ENCODE measurements at regions not wholly inside any gene's neighbourhood (a gene's known extent, or its start where the extent isn't known, plus 50 kb on each side); places are given as distances from the start of the nearest gene placed in this dataset.

DNA sequence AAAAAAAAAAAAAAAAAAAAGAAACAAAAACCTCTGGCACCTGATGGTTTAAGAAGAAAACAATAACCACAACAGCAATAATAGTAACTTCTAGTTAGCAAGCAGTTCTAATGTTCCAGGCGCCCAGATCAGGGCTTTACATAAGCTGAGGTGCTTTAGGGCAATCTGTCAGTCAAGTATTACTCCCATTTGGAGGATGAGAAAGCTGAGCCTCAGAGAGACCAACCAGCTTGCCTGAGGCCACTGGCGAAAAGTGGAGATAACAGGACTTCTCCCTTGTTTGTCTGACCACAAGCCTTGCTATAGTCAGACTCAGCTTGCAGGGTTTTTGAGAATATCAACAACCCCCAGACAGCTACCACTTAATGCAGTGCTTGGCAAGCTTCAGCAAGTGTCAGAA, 83.5 kb upstream of the BOD1 start:
- no peak overlapping the region for H3K4me3 ChIP-seq (ENCODE audit: low read depth, low read length)
- TF ChIP-seq, protein P1, sequence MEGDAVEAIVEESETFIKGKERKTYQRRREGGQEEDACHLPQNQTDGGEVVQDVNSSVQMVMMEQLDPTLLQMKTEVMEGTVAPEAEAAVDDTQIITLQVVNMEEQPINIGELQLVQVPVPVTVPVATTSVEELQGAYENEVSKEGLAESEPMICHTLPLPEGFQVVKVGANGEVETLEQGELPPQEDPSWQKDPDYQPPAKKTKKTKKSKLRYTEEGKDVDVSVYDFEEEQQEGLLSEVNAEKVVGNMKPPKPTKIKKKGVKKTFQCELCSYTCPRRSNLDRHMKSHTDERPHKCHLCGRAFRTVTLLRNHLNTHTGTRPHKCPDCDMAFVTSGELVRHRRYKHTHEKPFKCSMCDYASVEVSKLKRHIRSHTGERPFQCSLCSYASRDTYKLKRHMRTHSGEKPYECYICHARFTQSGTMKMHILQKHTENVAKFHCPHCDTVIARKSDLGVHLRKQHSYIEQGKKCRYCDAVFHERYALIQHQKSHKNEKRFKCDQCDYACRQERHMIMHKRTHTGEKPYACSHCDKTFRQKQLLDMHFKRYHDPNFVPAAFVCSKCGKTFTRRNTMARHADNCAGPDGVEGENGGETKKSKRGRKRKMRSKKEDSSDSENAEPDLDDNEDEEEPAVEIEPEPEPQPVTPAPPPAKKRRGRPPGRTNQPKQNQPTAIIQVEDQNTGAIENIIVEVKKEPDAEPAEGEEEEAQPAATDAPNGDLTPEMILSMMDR (IDR thresholded peaks at IDR 0.05; ENCODE audit: control insufficient read depth, extremely low read depth, insufficient read depth): no peak

GRCh38 chr5:173703466-173703865, 87.0 kb upstream of the BOD1 start:
- no peak overlapping the region for H3K4me3 ChIP-seq (ENCODE audit: low read depth, low read length)
- TF ChIP-seq, protein P1 (IDR thresholded peaks at IDR 0.05; ENCODE audit: control insufficient read depth, extremely low read depth, insufficient read depth): no peak
- DNase-seq (ENCODE audit: low read depth): no peak

More for the DNA sequence above, 83.5 kb upstream of the BOD1 start:
- DNase-seq (ENCODE audit: low read depth): no peak

DNA sequence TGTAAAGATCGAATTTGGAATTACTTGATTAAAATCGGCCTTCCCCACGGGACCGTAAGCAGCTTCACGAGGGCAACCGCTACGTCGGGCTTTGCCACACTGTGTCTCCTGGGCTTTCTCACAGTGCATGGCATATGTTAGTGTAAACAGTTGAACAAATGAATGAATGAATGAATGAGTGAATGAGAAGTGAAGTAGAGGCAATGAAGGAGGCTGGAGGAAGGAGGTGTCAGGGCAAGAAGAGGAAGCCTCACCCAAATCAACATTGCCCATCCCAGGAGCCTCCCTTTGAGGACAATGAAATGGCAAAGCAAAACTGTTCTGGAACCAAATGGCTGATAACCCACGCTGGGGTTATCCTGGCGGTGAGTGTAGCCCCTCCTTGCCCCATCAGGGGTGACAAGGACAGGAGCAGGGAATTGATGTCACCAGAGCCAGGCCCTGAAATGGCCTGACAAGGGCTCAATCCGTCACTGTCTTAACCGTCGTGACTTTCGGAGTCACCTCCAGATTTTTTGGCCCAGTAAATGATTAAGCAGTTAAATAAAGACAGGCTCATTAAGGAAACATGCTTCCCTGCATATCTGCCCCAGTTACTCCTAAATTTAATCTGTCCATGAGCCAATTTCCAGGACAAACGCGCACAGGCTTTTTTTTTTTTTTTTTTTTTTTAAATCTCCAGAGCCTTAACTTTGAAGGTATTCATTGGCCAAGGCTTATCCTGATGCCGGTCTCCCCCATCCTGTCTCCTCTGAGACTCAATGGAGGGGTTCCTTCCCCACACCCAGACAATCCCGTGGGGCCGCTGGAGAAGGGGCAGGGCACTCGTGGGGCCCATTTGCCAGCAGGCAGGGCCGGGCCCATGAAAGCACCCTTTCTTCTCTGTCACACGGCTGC, 88.4 kb upstream of the BOD1 start:
- H3K4me3 ChIP-seq (ENCODE audit: low read depth, low read length): no peak overlapping the region
- TF ChIP-seq, protein P1 (IDR thresholded peaks at IDR 0.05; ENCODE audit: control insufficient read depth, extremely low read depth, insufficient read depth): no peak
- DNase-seq (ENCODE audit: low read depth): no peak

GRCh38 chr5:173705512-173706044, 89.1 kb upstream of the BOD1 start:
- no peak for DNase-seq (ENCODE audit: low read depth)
- TF ChIP-seq, protein P1 (IDR thresholded peaks at IDR 0.05; ENCODE audit: control insufficient read depth, extremely low read depth, insufficient read depth): no peak
- no peak overlapping the region for H3K4me3 ChIP-seq (ENCODE audit: low read depth, low read length)

DNA sequence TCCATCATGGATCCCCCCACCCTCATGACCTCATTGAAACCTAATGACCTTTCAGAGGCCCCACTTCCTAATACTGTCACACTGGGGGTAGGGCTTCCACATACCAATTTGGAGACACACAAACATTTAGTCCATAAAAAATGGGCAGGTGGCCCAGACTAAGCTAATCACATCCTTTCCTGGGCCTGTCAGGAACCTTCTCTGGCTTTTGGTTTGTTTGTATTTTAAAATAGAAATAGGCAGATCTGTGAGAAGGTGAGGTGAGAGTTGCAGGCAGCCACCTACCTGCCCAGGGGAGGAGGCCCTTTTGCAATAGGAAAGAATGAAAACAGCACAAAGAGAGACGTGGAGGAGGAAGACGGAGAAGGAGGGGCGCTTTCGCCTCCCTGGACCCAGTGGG, 90.2 kb upstream of the BOD1 start:
- TF ChIP-seq, protein P1 (IDR thresholded peaks at IDR 0.05; ENCODE audit: control insufficient read depth, extremely low read depth, insufficient read depth): no peak
- DNase-seq (ENCODE audit: low read depth): no peak
- H3K4me3 ChIP-seq (ENCODE audit: low read depth, low read length): no peak overlapping the region

- TF ChIP-seq, protein P1 (IDR thresholded peaks at IDR 0.05; ENCODE audit: control insufficient read depth, extremely low read depth, insufficient read depth): no peak
- H3K4me3 ChIP-seq (ENCODE audit: low read depth, low read length): no peak overlapping the region
- DNase-seq (ENCODE audit: low read depth): no peak
Observed at GRCh38 chr5:173707392-173707791, 90.9 kb upstream of the BOD1 start.
